Trophoblast cell (in vitro differentiated cells and primary cell): ENCODE measurements at regions not wholly inside any gene's neighbourhood (a gene's known extent, or its start where the extent isn't known, plus 50 kb on each side); places are given as distances from the start of the nearest gene placed in this dataset.
"Not testable (repeated sequence)": the region's sequence is repeated elsewhere in the genome, so short reads cannot be mapped to it uniquely, and the experiment has no call there.

Source experiments
- DNase-seq, 2 donors: peaks; one replicate each; pipeline ENCODE4 v3.0.0-alpha.2; 2016
- H2AFZ ChIP-seq: 2 replicates; pipeline ENCODE4 v1.6.1; 2013; ENCODE audit warnings: low read length, moderate library complexity, mild to moderate bottlenecking; ENCODE audit not compliant: insufficient read depth, poor library complexity
- H2AK5ac ChIP-seq: 2 replicates; pipeline ENCODE4 v1.6.1; 2013; ENCODE audit warnings: mild to moderate bottlenecking, low read length
- H2BK120ac ChIP-seq: 2 replicates; pipeline ENCODE4 v1.6.1; 2013; ENCODE audit warnings: low read length, mild to moderate bottlenecking, moderate library complexity; ENCODE audit not compliant: insufficient read depth, poor library complexity
- H2BK12ac ChIP-seq: 2 replicates; pipeline ENCODE4 v1.6.1; 2013; ENCODE audit warnings: mild to moderate bottlenecking, low read length, moderate library complexity
- H2BK5ac ChIP-seq: 2 replicates; pipeline ENCODE4 v1.6.1; 2013; ENCODE audit warnings: low read length, low read depth, moderate library complexity, mild to moderate bottlenecking; ENCODE audit not compliant: poor library complexity
- H3K14ac ChIP-seq: 2 replicates; pipeline ENCODE4 v1.6.1; 2013; ENCODE audit warnings: mild to moderate bottlenecking, low read length
- H3K18ac ChIP-seq: 2 replicates; pipeline ENCODE4 v1.6.1; 2013; ENCODE audit warnings: mild to moderate bottlenecking, low read length
- H3K23ac ChIP-seq: 2 replicates; pipeline ENCODE4 v1.6.1; 2013; ENCODE audit warnings: low read length
- H3K27ac ChIP-seq: 2 replicates; pipeline ENCODE4 v1.5.1; 2013; ENCODE audit warnings: low read depth, mild to moderate bottlenecking, inconsistent platforms, low read length, moderate library complexity
- H3K27me3 ChIP-seq: 2 replicates; pipeline ENCODE4 v1.6.1; 2013; ENCODE audit warnings: inconsistent platforms, mild to moderate bottlenecking, low read length, moderate library complexity; ENCODE audit not compliant: insufficient read depth
- H3K36me3 ChIP-seq, 2 experiments: 1 replicate in 1 of 2; 2 replicates in 1 of 2; pipeline ENCODE4 v1.6.1; 2013; ENCODE audit warnings: low read length in 2 of 2, mild to moderate bottlenecking in 2 of 2, moderate library complexity in 1 of 2; ENCODE audit not compliant: insufficient read depth in 2 of 2, control insufficient read depth in 1 of 2
- H3K4ac ChIP-seq: 2 replicates; pipeline ENCODE4 v1.6.1; 2013; ENCODE audit warnings: low read depth, mild to moderate bottlenecking, low read length, moderate library complexity
- H3K4me1 ChIP-seq, 2 experiments: 1 replicate in 1 of 2; 2 replicates in 1 of 2; pipeline ENCODE4 v1.6.1; 2013; ENCODE audit warnings: low read length in 2 of 2, mild to moderate bottlenecking in 2 of 2, moderate library complexity in 1 of 2; ENCODE audit not compliant: insufficient read depth in 2 of 2, control insufficient read depth in 1 of 2
- H3K4me2 ChIP-seq: 2 replicates; pipeline ENCODE4 v1.6.1; 2013; ENCODE audit warnings: inconsistent platforms, mild to moderate bottlenecking, low read length, moderate library complexity
- H3K4me3 ChIP-seq: 2 replicates; pipeline ENCODE4 v1.5.1; 2013; ENCODE audit warnings: mild to moderate bottlenecking, low read depth, low read length, inconsistent platforms
- H3K79me1 ChIP-seq: one replicate; pipeline ENCODE4 v1.6.1; 2013; ENCODE audit warnings: low read length
- H3K79me2 ChIP-seq: 2 replicates; pipeline ENCODE4 v1.6.1; 2013; ENCODE audit warnings: low read length, mild to moderate bottlenecking; ENCODE audit not compliant: control insufficient read depth, insufficient read depth, poor library complexity
- H3K9ac ChIP-seq: 2 replicates; pipeline ENCODE4 v1.6.1; 2013; ENCODE audit warnings: mild to moderate bottlenecking, low read length
- H3K9me3 ChIP-seq: 2 replicates; pipeline ENCODE4 v1.6.1; 2013; ENCODE audit warnings: low read depth, mild to moderate bottlenecking, control low read depth, inconsistent platforms, low read length; ENCODE audit not compliant: insufficient read depth
- H4K12ac ChIP-seq: 2 replicates; pipeline ENCODE4 v1.6.1; 2013; ENCODE audit warnings: low read depth, mild to moderate bottlenecking, low read length, moderate library complexity
- H4K8ac ChIP-seq: 2 replicates; pipeline ENCODE4 v1.6.1; 2013; ENCODE audit warnings: low read depth, mild to moderate bottlenecking, low read length, moderate library complexity
- H4K91ac ChIP-seq: one replicate; pipeline ENCODE4 v1.6.1; 2013; ENCODE audit warnings: low read depth, mild to moderate bottlenecking, low read length, moderate library complexity
- WGBS: extraction: QIAGEN DNeasy Blood & Tissue Kit; methylation state at CpG from one replicate; pipeline ENCODE4 v1.1.7; 2013; ENCODE audit warnings: missing lambda C conversion rate; ENCODE audit not compliant: insufficient read length, insufficient coverage; ENCODE audit errors: extremely low coverage; 5-methylcytosine and 5-hydroxymethylcytosine counted together

- H2BK12ac ChIP-seq, H3K4me1 ChIP-seq, H2BK5ac ChIP-seq, H3K4me2 ChIP-seq, H3K9me3 ChIP-seq, H4K91ac ChIP-seq, H3K36me3 ChIP-seq, H3K9ac ChIP-seq, H3K79me1 ChIP-seq, H3K79me2 ChIP-seq, H3K4me3 ChIP-seq, H3K27ac ChIP-seq, DNase-seq, H3K23ac ChIP-seq, H3K18ac ChIP-seq, H3K4ac ChIP-seq, H3K27me3 ChIP-seq, H2AFZ ChIP-seq, H2BK120ac ChIP-seq, H4K8ac ChIP-seq, H3K14ac ChIP-seq, H4K12ac ChIP-seq, H2AK5ac ChIP-seq: not testable (repeated sequence)
- WGBS: no CpG with 5 or more reads among the region's 4 CpGs
Observed at GRCh38 chr5:117720784-117721183, 1146.2 kb upstream of the SEMA6A start.

GRCh38 chr5:117719413-117719812 is 1144.8 kb upstream of the SEMA6A start:
- Histone ChIP-seq H3K36me3 (no peaks in the 10 kb centered on the region), H2BK12ac (no peak overlapping the region), H3K4me3 (no peak overlapping the region), H3K14ac (no peak overlapping the region), H2BK120ac (no peak overlapping the region), H2AK5ac (no peak overlapping the region), H3K79me1 (no peaks in the 10 kb centered on the region), H4K91ac (no peak overlapping the region), H3K4me2 (no peak overlapping the region), H4K8ac (no peak overlapping the region), H3K4me1 (no peaks in the 10 kb centered on the region), H3K4ac (no peak overlapping the region), H3K27ac (no peak overlapping the region), H4K12ac (no peak overlapping the region), H3K79me2 (no peaks in the 10 kb centered on the region), H3K27me3 (no peaks in the 10 kb centered on the region), H2BK5ac (no peak overlapping the region), H3K23ac (no peak overlapping the region), H2AFZ (no peak overlapping the region), H3K18ac (no peak overlapping the region), H3K9ac (peak overlapping the region; percentile 25), H3K9me3 (no peaks in the 10 kb centered on the region)
- no peak for DNase-seq

- H3K9ac ChIP-seq: no peak overlapping the region
- no peak overlapping the region for H3K27ac ChIP-seq
- no peak overlapping the region for H3K4ac ChIP-seq
- H2BK120ac ChIP-seq: no peak overlapping the region
- H3K18ac ChIP-seq: no peak overlapping the region
- no peak overlapping the region for H3K23ac ChIP-seq
- peaks cover 3% of the 10 kb centered on the region for H3K9me3 ChIP-seq
- H3K4me3 ChIP-seq: no peak overlapping the region
- H3K79me2 ChIP-seq: no peaks in the 10 kb centered on the region
- no peak overlapping the region for H2AK5ac ChIP-seq
- H2AFZ ChIP-seq: no peak overlapping the region
- no peak overlapping the region for H2BK12ac ChIP-seq
- H4K91ac ChIP-seq: no peak overlapping the region
- no peaks in the 10 kb centered on the region for H3K27me3 ChIP-seq
- WGBS: no CpG with 5 or more reads among the region's 3 CpGs
- no peaks in the 10 kb centered on the region for H3K36me3 ChIP-seq
- H2BK5ac ChIP-seq: no peak overlapping the region
- no peaks in the 10 kb centered on the region for H3K79me1 ChIP-seq
- no peaks in the 10 kb centered on the region for H3K4me1 ChIP-seq
- peak in 1 of 2 donors; percentile 2 for DNase-seq
- H4K8ac ChIP-seq: no peak overlapping the region
- no peak overlapping the region for H3K4me2 ChIP-seq
- no peak overlapping the region for H3K14ac ChIP-seq
- no peak overlapping the region for H4K12ac ChIP-seq
Observed at GRCh38 chr5:117713585-117714198, 1139.1 kb upstream of the SEMA6A start.

- H3K36me3 ChIP-seq: no peaks in the 10 kb centered on the region
- H4K91ac ChIP-seq: no peak overlapping the region
- no peak overlapping the region for H3K4me2 ChIP-seq
- no peak overlapping the region for H3K27ac ChIP-seq
- no peak overlapping the region for H3K14ac ChIP-seq
- H4K12ac ChIP-seq: no peak overlapping the region
- H4K8ac ChIP-seq: no peak overlapping the region
- no peak overlapping the region for H3K18ac ChIP-seq
- no peak for DNase-seq
- H3K4me3 ChIP-seq: no peak overlapping the region
- no peak overlapping the region for H3K23ac ChIP-seq
- H3K4me1 ChIP-seq: no peaks in the 10 kb centered on the region
- H2BK5ac ChIP-seq: no peak overlapping the region
- no peaks in the 10 kb centered on the region for H3K9me3 ChIP-seq
- no peaks in the 10 kb centered on the region for H3K79me1 ChIP-seq
- H3K79me2 ChIP-seq: no peaks in the 10 kb centered on the region
- H2BK120ac ChIP-seq: no peak overlapping the region
- no CpG with 5 or more reads among the region's 1 CpG for WGBS
- no peak overlapping the region for H3K4ac ChIP-seq
- H2AK5ac ChIP-seq: no peak overlapping the region
- no peak overlapping the region for H2BK12ac ChIP-seq
- H3K27me3 ChIP-seq: no peaks in the 10 kb centered on the region
- H3K9ac ChIP-seq: no peak overlapping the region
- no peak overlapping the region for H2AFZ ChIP-seq
Observed at GRCh38 chr5:117701062-117701461, 1126.4 kb upstream of the SEMA6A start.
